GM12878 (cell line): ENCODE measurements at regions not wholly inside any gene's neighbourhood (a gene's known extent, or its start where the extent isn't known, plus 50 kb on each side); places are given as distances from the start of the nearest gene placed in this dataset.

Experiments
- ATAC-seq: fragments of 200-7000 bp; cut with Tn5 transposase; 3 replicates; pipeline ENCODE4 v1.9.1; 2020; ENCODE audit warnings: mild to moderate bottlenecking, moderate library complexity
- BruUV-seq: library from RNA; stranded (reverse); fragments of 400-500 nt; replicated peaks from 2 replicates; lab custom pipeline; 2021; lab: Mats Ljungman, UMichigan
- CTCF ChIA-PET: fragments of 300-600 bp; sonication (Branson Sonifier 250); formaldehyde crosslinking; extraction: SDS; loops from one replicate; lab custom pipeline; 2021; ENCODE audit warnings: inconsistent platforms; lab: Yijun Ruan, JAX
- POLR2A ChIA-PET: fragments of 350-600 bp; formaldehyde crosslinking; extraction: SDS; loops from one replicate; lab custom pipeline; 2021; ENCODE audit warnings: inconsistent platforms; lab: Charles Lee
- RAD21 ChIA-PET: fragments of 300-600 bp; sonication (Branson Sonifier 250); formaldehyde crosslinking; loops from one replicate; lab custom pipeline; 2023; ENCODE audit warnings: antibody characterized with exemption; ENCODE audit not compliant: unreplicated experiment; lab: Charles Lee
- SMC1A ChIA-PET: fragments of 300-600 bp; sonication (Branson Sonifier 250); formaldehyde crosslinking; loops from one replicate; lab custom pipeline; 2023; ENCODE audit not compliant: unreplicated experiment, uncharacterized antibody; lab: Charles Lee
- DNase-seq: peaks from one replicate; pipeline ENCODE4 v3.0.0-alpha.2; 2011; ENCODE audit warnings: low read depth, low spot score
- FAIRE-seq: peaks from 3 replicates; lab custom pipeline; 2011; peaks lifted over from hg19 to GRCh38; lab: Jason Lieb, UNC
- H2AFZ ChIP-seq: 2 replicates; pipeline ENCODE4 v1.6.0; 2011; ENCODE audit warnings: low read depth, low read length, control low read depth; ENCODE audit not compliant: control insufficient read depth
- H3K27ac ChIP-seq: 2 replicates; pipeline ENCODE4 v1.5.1; 2011; ENCODE audit warnings: control low read depth; ENCODE audit not compliant: control insufficient read depth, insufficient read depth
- H3K27me3 ChIP-seq, 2 experiments: replicated peaks in 1 of 2; 2 replicates each; pipeline versions ENCODE4 v1.6.0 to v1.6.1; 2011; ENCODE audit warnings: low read length in 1 of 2; ENCODE audit not compliant: control insufficient read depth in 2 of 2, insufficient read depth in 2 of 2
- H3K36me3 ChIP-seq, 2 experiments: 2 replicates each; pipeline ENCODE4 v1.5.1; 2011; ENCODE audit warnings: low read length in 1 of 2; ENCODE audit not compliant: control insufficient read depth in 2 of 2, insufficient read depth in 2 of 2
- H3K4me1 ChIP-seq: 2 replicates; pipeline ENCODE4 v1.6.1; 2011; ENCODE audit warnings: mild to moderate bottlenecking, low read length, moderate library complexity, mixed read lengths; ENCODE audit not compliant: control insufficient read depth, insufficient read depth
- H3K4me2 ChIP-seq: 2 replicates; pipeline ENCODE4 v1.6.0; 2011; ENCODE audit warnings: control low read depth; ENCODE audit not compliant: control insufficient read depth, insufficient read depth
- H3K4me3 ChIP-seq: fragments of 200-600 bp; sonication (generic); 2 replicates; pipeline ENCODE4 v1.5.1; 2016
- H3K79me2 ChIP-seq: 2 replicates; pipeline ENCODE4 v1.6.0; 2011; ENCODE audit warnings: low read length; ENCODE audit not compliant: control insufficient read depth, insufficient read depth
- H3K9ac ChIP-seq: 2 replicates; pipeline ENCODE4 v1.8.0; 2011; ENCODE audit warnings: low read length, control low read depth, mixed read lengths; ENCODE audit not compliant: control insufficient read depth, insufficient read depth
- H3K9me3 ChIP-seq: replicated peaks from 3 replicates; pipeline ENCODE4 v1.5.1; 2011; ENCODE audit warnings: mild to moderate bottlenecking, low read length; ENCODE audit not compliant: control insufficient read depth, insufficient read depth
- H4K20me1 ChIP-seq: 2 replicates; pipeline ENCODE4 v1.6.0; 2011; ENCODE audit not compliant: control insufficient read depth, insufficient read depth
- ATF3 ChIP-seq: IDR thresholded peaks from 2 replicates; pipeline ENCODE4 v1.6.1; 2011; ENCODE audit warnings: low read depth, mild to moderate bottlenecking, low read length, moderate library complexity, borderline replicate concordance; ENCODE audit errors: extremely low read depth
- CEBPZ ChIP-seq: fragments of 150-350 bp; IDR thresholded peaks from 2 replicates; pipeline ENCODE4 v1.6.1; 2016; ENCODE audit warnings: low read depth, low read length
- GABPA ChIP-seq: IDR thresholded peaks from 2 replicates; pipeline ENCODE4 v1.6.1; 2014; ENCODE audit warnings: antibody characterized with exemption, low read depth, mild to moderate bottlenecking, inconsistent platforms
- HSF1 ChIP-seq: fragments of 150-350 bp; IDR thresholded peaks from 2 replicates; pipeline ENCODE4 v1.6.1; 2014; ENCODE audit warnings: mild to moderate bottlenecking, low read depth, low read length
- IRF4 ChIP-seq: IDR thresholded peaks from 2 replicates; pipeline ENCODE4 v1.6.1; 2011; ENCODE audit warnings: low read depth, low read length
- MEF2A ChIP-seq: IDR thresholded peaks from 2 replicates; pipeline ENCODE4 v1.6.1; 2011; ENCODE audit warnings: low read depth, mild to moderate bottlenecking, low read length, moderate library complexity; ENCODE audit not compliant: insufficient read depth
- MLLT1 ChIP-seq: fragments of 450-650 bp; IDR thresholded peaks from 2 replicates; pipeline ENCODE4 v1.6.1; 2016; ENCODE audit warnings: mild to moderate bottlenecking
- POLR2AphosphoS2 ChIP-seq: IDR thresholded peaks from 2 replicates; pipeline ENCODE4 v1.6.1; 2011; ENCODE audit warnings: low read depth, mild to moderate bottlenecking, low read length, improper control_type of control experiment, moderate library complexity
- SREBF1 ChIP-seq: IDR thresholded peaks from 2 replicates; pipeline ENCODE4 v1.6.1; 2012; ENCODE audit warnings: mild to moderate bottlenecking, low read length
- TARDBP ChIP-seq: IDR thresholded peaks from 2 replicates; pipeline ENCODE4 v1.6.1; 2016; ENCODE audit warnings: borderline replicate concordance
- WGBS: methylation state at CpG from one replicate; pipeline ENCODE4 v1.1.6; 2016; ENCODE audit warnings: low lambda C conversion rate; ENCODE audit not compliant: insufficient replicate concordance, insufficient coverage; ENCODE audit errors: missing lambda C conversion rate; 5-methylcytosine and 5-hydroxymethylcytosine counted together
- in situ Hi-C: fragments of 300-500 bp; cut with MboI; formaldehyde crosslinking; loops from 9 replicates; pipeline ENCODE4 v1.14.3; 2018; ENCODE audit warnings: mixed read lengths
- intact Hi-C: fragments of 100-400 bp; cut with micrococcal nuclease; formaldehyde crosslinking; loops from one replicate; pipeline ENCODE4 v1.14.2; 2022; ENCODE audit not compliant: unreplicated experiment

GRCh38 chr3:78519281-78519680 lies 1248.5 kb downstream of the ROBO1 start:
- intact Hi-C loops: no loop called here
- ATAC-seq: no peak
- Histone ChIP-seq H3K9me3 (no peaks in the 10 kb centered on the region), H3K79me2 (no peaks in the 10 kb centered on the region), H4K20me1 (no peaks in the 10 kb centered on the region), H3K27me3 (no peaks in the 10 kb centered on the region), H3K4me2 (no peak overlapping the region), H3K4me3 (no peak overlapping the region), H3K36me3 (no peaks in the 10 kb centered on the region), H3K4me1 (no peaks in the 10 kb centered on the region)
- in situ Hi-C loops: no loop called here
- BruUV-seq: no TSS peak
- CTCF ChIA-PET: no interaction called here
- TF ChIP-seq CEBPZ (no peak), SREBF1 (no peak), HSF1 (no peak), TARDBP (no peak), IRF4 (no peak), POLR2AphosphoS2 (no peak), GABPA (no peak), ATF3 (no peak), MLLT1 (no peak), MEF2A (no peak)
- TF ChIP-seq, all 136 proteins: peak for 0
- DNase-seq (no peak), FAIRE-seq (no peak)
- 18% methylated on average over 2 of the region's 2 CpGs for WGBS
- Histone ChIP-seq H3K9ac (no peak overlapping the region), H3K27ac (no peak overlapping the region), H2AFZ (no peak overlapping the region)
- ChIA-PET RAD21 (no interaction called here), POLR2A (no interaction called here), SMC1A (no interaction called here)
